ENCODE measurements at regions not wholly inside any gene's neighbourhood (a gene's known extent, or its start where the extent isn't known, plus 50 kb on each side); places are given as distances from the start of the nearest gene placed in this dataset.

DNA sequence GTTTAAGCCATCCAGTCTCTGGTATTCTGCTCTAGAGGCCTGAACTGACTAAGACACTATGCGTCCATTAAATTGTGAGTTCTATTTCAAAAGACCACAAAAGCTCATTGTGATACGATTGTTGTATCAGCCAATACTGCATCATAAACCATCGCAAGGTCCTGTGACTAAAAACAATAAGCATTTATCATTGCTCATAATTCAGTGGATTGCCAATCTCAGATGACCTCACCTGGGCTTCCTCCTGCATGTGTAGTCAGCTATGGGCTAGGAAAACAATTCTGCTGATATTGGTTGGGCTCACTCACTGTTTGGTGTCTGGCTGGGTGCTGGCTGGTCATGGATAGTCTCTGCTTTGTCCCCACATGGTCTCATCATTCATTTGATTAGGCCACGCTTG lies 592.7 kb upstream of the BTBD3 start:
- Histone ChIP-seq H3K4me3 (no peak overlapping the region), H3K27ac (no peak overlapping the region), H3K4me2 (no peak overlapping the region), H3K9me3 (no peaks in the 10 kb centered on the region), H3K4me1 (no peaks in the 10 kb centered on the region), H3K27me3 (no peaks in the 10 kb centered on the region), H4K20me1 (no peaks in the 10 kb centered on the region), H3K36me3 (no peaks in the 10 kb centered on the region), H3K9ac (no peak overlapping the region)
- TF ChIP-seq Cebpa-rat (IDR thresholded peaks at IDR 0.05): no peak

DNA sequence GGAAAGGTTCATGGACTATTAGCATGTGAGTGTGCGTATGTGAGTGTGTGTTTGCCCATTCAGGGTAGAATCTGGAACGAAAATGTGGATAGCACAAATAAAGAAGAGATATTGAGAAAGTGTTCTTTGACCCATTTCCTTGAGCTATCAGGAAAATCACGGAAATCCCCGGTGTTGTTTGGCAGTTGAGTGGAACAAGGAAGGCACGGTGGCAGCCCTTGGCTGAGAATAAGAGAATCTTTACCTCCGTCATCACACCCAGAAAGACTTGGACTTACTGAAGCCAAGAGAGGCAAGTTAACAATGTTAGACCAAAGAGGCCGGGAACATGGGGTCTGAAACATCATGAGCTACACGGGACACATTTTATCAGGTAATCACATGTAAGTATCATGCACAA lies 588.9 kb upstream of the BTBD3 start:
- Histone ChIP-seq H3K9ac (no peak overlapping the region), H3K27ac (no peak overlapping the region), H4K20me1 (no peaks in the 10 kb centered on the region), H3K9me3 (no peaks in the 10 kb centered on the region), H3K4me1 (no peaks in the 10 kb centered on the region), H3K36me3 (no peaks in the 10 kb centered on the region), H3K4me3 (no peak overlapping the region), H3K4me2 (no peak overlapping the region), H3K27me3 (no peaks in the 10 kb centered on the region)
- TF ChIP-seq Cebpa-rat (IDR thresholded peaks at IDR 0.05): no peak

DNA sequence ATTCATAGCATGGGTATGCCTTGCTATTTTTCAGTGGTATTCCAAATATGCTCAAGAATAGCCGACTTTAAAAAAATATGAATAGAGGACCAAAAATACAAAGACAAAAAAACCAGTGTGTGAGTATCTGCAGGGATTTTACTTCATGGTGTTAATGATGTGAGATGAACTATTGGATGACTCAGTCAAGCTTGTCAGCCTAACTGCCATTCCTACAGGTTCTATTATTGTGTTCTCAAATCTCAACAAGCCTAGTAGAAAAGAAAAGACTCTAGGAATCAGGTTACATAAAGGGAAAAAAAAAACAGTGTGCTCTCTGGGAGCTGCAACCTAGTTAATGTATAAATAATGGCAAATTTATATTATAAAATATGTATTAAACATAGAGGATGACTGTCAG lies 588.4 kb upstream of the BTBD3 start:
- no peak overlapping the region for H3K27ac ChIP-seq

DNA sequence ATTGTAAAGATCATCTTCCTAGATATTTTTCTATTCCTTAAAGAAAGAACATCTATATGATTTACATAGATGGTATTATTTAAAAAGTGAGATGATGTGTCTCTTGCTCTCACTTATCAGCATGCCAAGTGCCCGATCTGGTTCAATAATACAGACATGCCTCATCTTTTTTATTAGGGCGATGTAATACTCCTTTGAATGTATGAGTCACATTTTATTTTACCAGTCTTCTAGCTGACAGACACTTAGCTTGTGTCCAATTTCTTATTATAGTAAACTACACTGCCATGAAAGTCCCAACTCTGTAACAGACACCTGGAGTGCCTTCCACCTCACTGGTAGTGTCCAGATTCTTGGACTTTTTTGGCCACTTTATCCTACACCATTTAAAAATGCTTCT lies 586.6 kb upstream of the BTBD3 start:
- no peaks in the 10 kb centered on the region for H3K4me1 ChIP-seq
- no peak overlapping the region for H3K4me2 ChIP-seq
- H3K36me3 ChIP-seq: no peaks in the 10 kb centered on the region
- no peak overlapping the region for H3K9ac ChIP-seq
- H3K4me3 ChIP-seq: no peak overlapping the region
- H3K9me3 ChIP-seq: no peaks in the 10 kb centered on the region
- no peak for TF ChIP-seq Cebpa-rat (IDR thresholded peaks at IDR 0.05)
- H3K27ac ChIP-seq: no peak overlapping the region
- no peaks in the 10 kb centered on the region for H4K20me1 ChIP-seq
- H3K27me3 ChIP-seq: no peaks in the 10 kb centered on the region

More for the DNA sequence above, 588.4 kb upstream of the BTBD3 start:
- H3K4me3 ChIP-seq: no peak overlapping the region
- H3K4me2 ChIP-seq: no peak overlapping the region
- H3K4me1 ChIP-seq: no peaks in the 10 kb centered on the region
- H3K27me3 ChIP-seq: no peaks in the 10 kb centered on the region
- H3K36me3 ChIP-seq: no peaks in the 10 kb centered on the region
- H3K9ac ChIP-seq: no peak overlapping the region
- TF ChIP-seq Cebpa-rat (IDR thresholded peaks at IDR 0.05): no peak
- H4K20me1 ChIP-seq: no peaks in the 10 kb centered on the region
- no peaks in the 10 kb centered on the region for H3K9me3 ChIP-seq

DNA sequence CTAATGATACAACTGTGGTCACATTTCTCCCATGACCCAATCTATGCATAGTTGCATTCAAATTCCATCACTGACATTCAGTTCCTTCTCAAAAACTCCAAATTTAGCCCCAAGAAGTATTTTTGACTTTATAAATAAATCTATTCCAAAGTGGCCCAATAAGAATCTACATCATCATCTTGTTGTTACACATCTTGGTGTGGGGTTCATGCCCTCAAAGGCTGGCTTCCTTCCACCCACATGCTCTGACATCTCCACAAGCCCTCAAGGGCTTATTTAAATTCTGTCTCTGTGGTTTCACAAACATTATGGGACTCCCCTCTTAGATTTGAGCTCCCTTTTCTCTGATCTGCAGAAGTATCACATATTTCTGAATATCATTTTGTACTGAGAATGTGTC lies 585.3 kb upstream of the BTBD3 start:
- TF ChIP-seq Cebpa-rat (IDR thresholded peaks at IDR 0.05): no peak
- H3K9ac ChIP-seq: no peak overlapping the region
- no peaks in the 10 kb centered on the region for H4K20me1 ChIP-seq
- H3K36me3 ChIP-seq: no peaks in the 10 kb centered on the region
- no peak overlapping the region for H3K27ac ChIP-seq
- no peak overlapping the region for H3K4me3 ChIP-seq
- H3K9me3 ChIP-seq: no peaks in the 10 kb centered on the region
- no peaks in the 10 kb centered on the region for H3K4me1 ChIP-seq
- no peak overlapping the region for H3K4me2 ChIP-seq
- H3K27me3 ChIP-seq: no peaks in the 10 kb centered on the region

DNA sequence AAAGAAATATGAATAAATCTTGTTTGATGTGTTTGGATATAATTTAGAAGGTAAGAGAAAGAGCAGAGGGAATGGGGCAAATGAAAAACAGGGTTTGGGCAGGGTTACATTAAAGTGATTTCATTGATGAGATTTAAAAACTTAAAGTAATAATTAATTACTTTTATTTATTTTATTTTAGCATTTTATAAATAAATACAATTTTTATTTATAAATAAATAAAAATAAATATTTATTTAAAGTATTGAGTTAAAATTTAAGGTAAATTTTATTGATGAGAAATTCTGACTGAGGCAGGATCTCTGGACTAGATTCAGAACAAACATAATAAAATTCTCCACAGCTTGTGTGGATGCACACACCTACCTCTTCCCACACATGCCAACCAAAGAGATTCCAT lies 584.1 kb upstream of the BTBD3 start:
- Histone ChIP-seq H3K27me3 (no peaks in the 10 kb centered on the region), H3K27ac (no peak overlapping the region), H3K36me3 (no peaks in the 10 kb centered on the region), H3K4me3 (no peak overlapping the region), H4K20me1 (no peaks in the 10 kb centered on the region), H3K9me3 (no peaks in the 10 kb centered on the region), H3K4me1 (no peaks in the 10 kb centered on the region), H3K4me2 (no peak overlapping the region), H3K9ac (no peak overlapping the region)
- no peak for TF ChIP-seq Cebpa-rat (IDR thresholded peaks at IDR 0.05)

DNA sequence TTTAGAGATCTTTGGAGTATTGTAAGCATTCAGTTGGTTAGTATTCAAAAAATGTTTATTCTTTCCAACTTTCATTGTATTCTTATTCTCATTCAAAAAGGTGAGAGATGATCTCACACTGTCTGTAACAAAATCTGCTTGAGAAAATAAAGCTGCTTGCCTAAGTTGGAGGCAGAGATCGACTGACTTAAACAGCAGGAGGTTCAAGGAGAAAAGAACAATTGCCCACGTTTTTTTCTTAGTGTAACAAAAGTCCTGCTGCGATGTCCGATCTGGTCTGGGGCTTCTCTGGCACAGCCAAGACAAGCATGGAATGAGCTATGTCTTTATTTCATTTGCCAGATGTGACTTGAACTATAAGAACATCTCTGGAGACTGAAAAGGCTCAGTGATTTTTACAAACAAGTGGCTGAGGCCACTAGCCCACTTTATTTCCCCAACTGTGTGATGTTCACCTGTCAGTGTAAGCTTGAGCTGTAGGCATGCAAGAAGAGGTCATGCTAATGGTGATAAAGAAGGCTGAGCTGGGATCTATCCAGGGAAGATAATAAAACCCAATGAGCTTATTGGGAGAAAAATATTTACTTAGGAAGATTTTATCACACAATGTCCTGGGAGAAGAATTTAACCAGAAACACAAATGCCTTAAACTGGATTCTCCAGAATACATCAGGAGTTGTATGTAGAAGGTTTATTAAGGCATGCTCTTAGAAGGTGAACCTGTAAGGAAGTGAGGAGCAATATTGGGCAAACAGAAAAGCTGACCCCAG lies 580.1 kb upstream of the BTBD3 start:
- TF ChIP-seq Cebpa-rat (IDR thresholded peaks at IDR 0.05): no peak
- Histone ChIP-seq H3K9me3 (no peaks in the 10 kb centered on the region), H3K9ac (no peak overlapping the region), H4K20me1 (no peaks in the 10 kb centered on the region), H3K27me3 (no peaks in the 10 kb centered on the region), H3K4me3 (no peak overlapping the region), H3K4me2 (no peak overlapping the region), H3K36me3 (no peaks in the 10 kb centered on the region), H3K27ac (no peak overlapping the region), H3K4me1 (no peaks in the 10 kb centered on the region)

DNA sequence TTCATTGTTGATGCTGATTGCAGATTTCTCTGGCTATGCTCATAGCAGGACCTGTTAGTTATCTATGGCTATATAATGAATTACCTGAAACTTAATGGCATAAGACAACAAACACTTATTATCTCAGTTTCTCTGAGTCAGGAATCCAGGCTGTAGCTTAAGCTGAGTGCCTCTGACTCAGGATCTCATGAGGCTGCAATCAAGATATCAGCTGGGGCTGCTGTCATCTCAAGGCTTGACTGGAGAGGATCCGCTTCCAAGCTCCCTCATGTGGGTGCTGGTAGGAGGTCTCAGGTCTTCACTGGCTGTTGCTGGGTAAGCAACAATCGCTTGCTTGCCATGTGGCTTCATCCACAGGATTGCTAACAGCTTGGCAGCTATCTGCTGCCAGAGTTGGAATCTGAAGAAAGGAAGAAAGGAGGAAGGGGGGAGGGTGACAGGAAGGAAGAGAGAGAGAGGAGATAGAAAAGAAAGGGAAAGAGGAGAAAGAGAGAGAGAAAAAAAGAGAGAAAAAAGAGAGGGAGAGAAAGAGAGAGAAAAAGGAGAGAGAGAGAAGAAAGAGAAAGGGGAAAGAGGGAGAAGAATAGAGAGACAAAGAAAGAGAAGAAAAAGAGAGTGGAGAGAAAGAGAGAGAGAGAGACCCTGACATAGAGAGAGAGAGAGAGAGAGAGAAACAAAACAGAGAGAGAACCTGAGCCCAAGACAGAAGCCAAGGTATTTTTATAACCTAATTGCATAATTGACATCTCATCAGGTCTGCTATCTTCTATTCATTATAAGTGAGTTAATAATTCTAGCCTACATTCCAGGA lies 579.0 kb upstream of the BTBD3 start:
- no peak overlapping the region for H3K9ac ChIP-seq
- no peaks in the 10 kb centered on the region for H3K27me3 ChIP-seq
- no peak for TF ChIP-seq Cebpa-rat (IDR thresholded peaks at IDR 0.05)
- H3K4me3 ChIP-seq: no peak overlapping the region
- no peaks in the 10 kb centered on the region for H3K36me3 ChIP-seq
- no peaks in the 10 kb centered on the region for H3K4me1 ChIP-seq
- H4K20me1 ChIP-seq: no peaks in the 10 kb centered on the region
- no peak overlapping the region for H3K27ac ChIP-seq
- H3K9me3 ChIP-seq: no peaks in the 10 kb centered on the region
- no peak overlapping the region for H3K4me2 ChIP-seq

DNA sequence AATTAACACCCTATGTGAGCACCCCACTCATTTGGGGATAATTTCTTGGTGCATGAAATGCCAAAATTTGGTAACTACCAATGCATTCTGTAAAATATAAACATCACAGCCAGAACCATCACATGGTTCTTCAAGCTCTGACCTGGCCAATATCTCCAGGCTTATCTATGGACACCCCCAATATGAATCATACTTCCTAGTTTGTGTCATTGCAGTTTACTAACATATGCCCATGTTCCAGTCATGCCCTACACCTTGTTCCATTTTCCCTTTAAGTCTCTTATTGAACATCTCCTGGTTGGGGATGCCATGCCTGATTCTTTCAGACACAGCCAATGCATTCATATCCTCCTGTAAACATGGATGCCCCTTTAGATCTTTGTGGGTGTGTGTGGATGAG lies 572.8 kb upstream of the BTBD3 start:
- Histone ChIP-seq H3K4me3 (no peak overlapping the region), H3K4me1 (no peaks in the 10 kb centered on the region), H3K27ac (no peak overlapping the region), H3K9me3 (no peaks in the 10 kb centered on the region), H3K4me2 (no peak overlapping the region), H3K36me3 (no peaks in the 10 kb centered on the region), H4K20me1 (no peaks in the 10 kb centered on the region), H3K9ac (no peak overlapping the region), H3K27me3 (no peaks in the 10 kb centered on the region)
- TF ChIP-seq Cebpa-rat (IDR thresholded peaks at IDR 0.05): no peak

DNA sequence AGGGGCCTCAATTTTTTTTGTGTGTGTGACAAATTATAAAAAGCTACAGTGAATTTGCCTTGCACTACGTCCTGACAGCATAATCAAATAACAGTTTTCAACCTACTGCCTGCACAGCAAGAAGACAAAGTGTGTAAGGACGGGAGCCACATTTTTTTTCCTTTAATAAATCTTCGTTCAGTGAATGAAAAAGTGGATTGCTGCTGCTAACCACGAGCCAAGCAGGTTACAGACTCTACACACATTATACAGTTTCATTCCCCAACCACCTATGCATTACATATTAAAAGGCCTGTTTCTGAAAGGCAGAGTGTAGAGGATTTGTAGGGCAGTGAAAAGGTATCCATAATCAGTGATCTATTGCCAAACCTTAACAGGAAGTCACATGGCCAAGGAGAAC lies 570.0 kb upstream of the BTBD3 start:
- TF ChIP-seq Cebpa-rat (IDR thresholded peaks at IDR 0.05): no peak

More for the DNA sequence above, 570.0 kb upstream of the BTBD3 start:
- Histone ChIP-seq H3K9ac (no peak overlapping the region), H3K36me3 (no peaks in the 10 kb centered on the region), H4K20me1 (no peaks in the 10 kb centered on the region), H3K4me1 (no peaks in the 10 kb centered on the region), H3K9me3 (no peaks in the 10 kb centered on the region), H3K27ac (no peak overlapping the region), H3K4me3 (no peak overlapping the region), H3K27me3 (no peaks in the 10 kb centered on the region), H3K4me2 (no peak overlapping the region)
